ENCODE measurements at regions not wholly inside any gene's neighbourhood (a gene's known extent, or its start where the extent isn't known, plus 50 kb on each side); places are given as distances from the start of the nearest gene placed in this dataset.

DNA sequence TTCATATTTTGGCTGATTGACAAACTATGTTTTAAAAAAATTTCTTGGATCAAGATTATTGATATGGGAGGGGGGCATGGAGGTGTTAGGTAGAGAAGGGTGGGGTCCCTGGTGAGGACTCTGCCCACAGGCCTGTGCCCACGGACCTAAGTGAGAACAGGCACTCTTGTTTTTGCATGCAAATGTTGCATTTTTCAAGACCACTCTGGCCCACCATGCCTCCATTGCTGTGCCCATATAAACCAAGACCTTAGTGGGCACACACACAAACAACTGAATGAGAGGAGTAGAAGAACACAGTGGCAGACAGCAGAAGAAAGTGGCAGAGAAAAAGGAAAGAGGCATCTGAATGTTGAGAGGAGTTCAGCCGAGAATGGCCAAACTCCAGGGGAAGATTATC is 69.6 kb upstream of the ZNF98 start:
- TF ChIP-seq CTCF (IDR thresholded peaks at IDR 0.05 in 8 of 11, conservative IDR thresholded peaks at IDR 0.05 in 3 of 11) (no peak), POLR2AphosphoS5 (IDR thresholded peaks at IDR 0.05) (no peak)

All from spleen (tissue), 7 donors.